Mesothelial cell of epicardium (in vitro differentiated cells): ENCODE measurements at regions not wholly inside any gene's neighbourhood (a gene's known extent, or its start where the extent isn't known, plus 50 kb on each side); places are given as distances from the start of the nearest gene placed in this dataset.

ENCODE experiments used
- DNase-seq, 2 experiments: peaks; one replicate each; pipeline ENCODE4 v3.0.0; 2021; ENCODE audit warnings: low spot score in 2 of 2; ENCODE audit not compliant: unreplicated experiment in 2 of 2
- H3K27ac Mint-ChIP-seq: 2 replicates; pipeline ENCODE4 v1.8.0; 2021; ENCODE audit warnings: mixed read lengths
- H3K27me3 Mint-ChIP-seq: 2 replicates; pipeline ENCODE4 v1.8.0; 2021; ENCODE audit warnings: low read depth, mixed read lengths
- H3K36me3 Mint-ChIP-seq: 2 replicates; pipeline ENCODE4 v1.8.0; 2021; ENCODE audit warnings: mixed read lengths
- H3K4me1 Mint-ChIP-seq: 2 replicates; pipeline ENCODE4 v1.8.0; 2021; ENCODE audit warnings: mixed read lengths
- H3K4me3 Mint-ChIP-seq: 2 replicates; pipeline ENCODE4 v1.8.0; 2021; ENCODE audit warnings: mild to moderate bottlenecking, moderate library complexity, mixed read lengths
- H3K9me3 Mint-ChIP-seq: 2 replicates; pipeline ENCODE4 v1.8.0; 2021; ENCODE audit warnings: mixed read lengths
- TF ChIP-seq, protein P1 (sequence below): fragments of 200-600 bp; sonication (generic); IDR thresholded peaks from one replicate; pipeline ENCODE4 v1.5.0; 2021; ENCODE audit warnings: antibody characterized with exemption; ENCODE audit not compliant: unreplicated experiment

DNA sequence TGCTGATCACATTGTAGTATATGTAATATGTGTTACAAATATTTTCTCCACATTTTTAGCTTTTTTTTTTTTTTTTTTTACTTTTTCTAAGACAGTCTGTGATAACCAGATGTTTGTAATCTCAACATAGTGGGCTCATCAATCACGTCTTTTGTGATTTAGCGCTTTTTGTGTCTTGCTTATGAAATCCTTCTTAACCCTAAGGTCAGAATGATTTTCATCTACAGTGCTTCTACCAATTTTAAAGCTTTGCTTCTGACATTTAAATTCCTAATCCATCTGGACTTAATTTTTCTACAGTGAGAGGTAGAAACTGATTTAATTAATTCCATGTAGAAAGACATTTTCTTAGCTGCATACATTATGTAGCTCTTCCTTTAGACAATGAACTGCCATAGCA lies 626.4 kb downstream of the TNS3 start:
- peaks cover 55% of the 10 kb centered on the region for H3K4me1 Mint-ChIP-seq
- TF ChIP-seq, protein P1, sequence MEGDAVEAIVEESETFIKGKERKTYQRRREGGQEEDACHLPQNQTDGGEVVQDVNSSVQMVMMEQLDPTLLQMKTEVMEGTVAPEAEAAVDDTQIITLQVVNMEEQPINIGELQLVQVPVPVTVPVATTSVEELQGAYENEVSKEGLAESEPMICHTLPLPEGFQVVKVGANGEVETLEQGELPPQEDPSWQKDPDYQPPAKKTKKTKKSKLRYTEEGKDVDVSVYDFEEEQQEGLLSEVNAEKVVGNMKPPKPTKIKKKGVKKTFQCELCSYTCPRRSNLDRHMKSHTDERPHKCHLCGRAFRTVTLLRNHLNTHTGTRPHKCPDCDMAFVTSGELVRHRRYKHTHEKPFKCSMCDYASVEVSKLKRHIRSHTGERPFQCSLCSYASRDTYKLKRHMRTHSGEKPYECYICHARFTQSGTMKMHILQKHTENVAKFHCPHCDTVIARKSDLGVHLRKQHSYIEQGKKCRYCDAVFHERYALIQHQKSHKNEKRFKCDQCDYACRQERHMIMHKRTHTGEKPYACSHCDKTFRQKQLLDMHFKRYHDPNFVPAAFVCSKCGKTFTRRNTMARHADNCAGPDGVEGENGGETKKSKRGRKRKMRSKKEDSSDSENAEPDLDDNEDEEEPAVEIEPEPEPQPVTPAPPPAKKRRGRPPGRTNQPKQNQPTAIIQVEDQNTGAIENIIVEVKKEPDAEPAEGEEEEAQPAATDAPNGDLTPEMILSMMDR = no peak
- peaks cover 22% of the 10 kb centered on the region for H3K9me3 Mint-ChIP-seq
- no peak for DNase-seq
- H3K27ac Mint-ChIP-seq = peak overlapping the region; percentile 87
- no peak overlapping the region for H3K4me3 Mint-ChIP-seq
- peaks cover 16% of the 10 kb centered on the region for H3K36me3 Mint-ChIP-seq
- no peaks in the 10 kb centered on the region for H3K27me3 Mint-ChIP-seq

DNA sequence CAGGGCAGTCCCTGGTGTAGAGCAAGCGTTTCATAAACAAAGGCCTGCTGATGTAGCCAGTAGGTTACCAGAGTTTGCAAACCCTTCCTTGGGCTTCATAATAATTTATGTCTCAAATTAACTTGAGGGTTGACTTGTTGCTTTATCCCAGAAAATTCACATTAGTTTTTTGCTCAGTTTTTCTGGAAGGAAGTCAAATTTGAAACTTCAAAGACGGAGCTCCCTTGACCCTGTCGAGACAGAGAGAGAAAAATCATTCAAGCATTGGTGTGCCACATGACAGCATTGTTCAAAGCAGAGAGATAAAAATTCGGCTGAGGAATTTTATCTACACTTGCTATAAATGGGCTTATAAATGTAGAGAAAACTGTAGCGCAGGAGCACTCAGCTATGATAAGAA lies 627.7 kb downstream of the TNS3 start:
- no peak overlapping the region for H3K4me3 Mint-ChIP-seq
- peaks cover 9% of the 10 kb centered on the region for H3K9me3 Mint-ChIP-seq
- H3K27ac Mint-ChIP-seq = peak overlapping the region; percentile 87
- H3K27me3 Mint-ChIP-seq = no peaks in the 10 kb centered on the region
- no peak for DNase-seq
- TF ChIP-seq, protein P1 = no peak
- peaks cover 8% of the 10 kb centered on the region for H3K36me3 Mint-ChIP-seq
- peaks cover 59% of the 10 kb centered on the region for H3K4me1 Mint-ChIP-seq

DNA sequence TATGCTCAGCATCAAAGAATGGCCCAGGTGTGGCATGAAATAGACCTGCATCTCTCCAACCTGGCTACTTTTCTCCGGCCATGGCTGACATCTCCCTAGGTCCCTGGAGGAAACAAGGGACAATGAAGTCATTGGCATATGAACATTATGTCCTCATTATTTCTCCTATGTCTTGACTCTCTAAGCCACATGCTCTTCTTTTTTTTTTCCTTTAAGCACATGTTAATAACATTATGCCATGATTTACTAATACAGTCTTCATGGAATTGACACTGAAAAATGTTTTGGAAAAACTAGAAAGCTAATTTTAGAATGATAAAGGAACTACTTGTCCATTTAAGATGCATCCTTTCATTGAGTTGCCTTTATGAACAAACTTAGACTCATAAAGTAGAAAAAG lies 628.9 kb downstream of the TNS3 start:
- no peak for DNase-seq
- TF ChIP-seq, protein P1 = no peak
- peaks cover 67% of the 10 kb centered on the region for H3K4me1 Mint-ChIP-seq
- peak overlapping the region; percentile 44 for H3K27ac Mint-ChIP-seq
- peaks cover under 1% of the 10 kb centered on the region for H3K36me3 Mint-ChIP-seq
- H3K9me3 Mint-ChIP-seq = peaks cover 1% of the 10 kb centered on the region
- H3K27me3 Mint-ChIP-seq = no peaks in the 10 kb centered on the region
- no peak overlapping the region for H3K4me3 Mint-ChIP-seq

DNA sequence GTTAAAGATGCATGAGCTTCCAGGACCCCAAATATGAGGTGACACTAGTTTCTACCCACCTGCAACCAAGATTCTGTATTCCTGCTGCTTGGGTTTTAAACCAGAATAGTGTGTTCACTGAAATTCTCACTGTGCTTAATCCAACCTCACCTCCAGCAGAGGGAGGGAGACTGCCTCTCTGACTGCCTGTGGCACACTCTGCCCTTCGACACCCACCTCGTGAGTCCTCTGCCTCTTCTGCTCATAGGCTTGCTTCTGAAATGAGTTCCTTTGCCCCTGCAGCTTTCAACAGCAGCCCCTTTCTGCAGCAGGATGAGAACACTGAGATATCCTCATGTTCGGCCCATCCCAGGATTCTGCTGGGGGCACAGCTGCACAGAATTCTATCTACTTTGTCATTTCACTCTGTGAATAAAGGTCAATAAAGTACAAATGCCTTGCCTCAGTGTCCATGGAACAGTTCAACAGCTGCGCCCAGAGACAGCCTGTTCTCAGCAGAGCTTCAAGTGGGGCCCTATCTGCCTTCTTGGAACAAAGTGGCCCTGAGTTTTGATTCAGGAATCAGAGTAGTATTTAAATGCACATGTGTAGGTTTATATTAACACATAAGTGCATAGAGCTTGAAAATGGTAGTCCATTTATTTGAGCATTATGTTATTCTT lies 632.5 kb downstream of the TNS3 start:
- Mint-ChIP-seq H3K27ac (no peak overlapping the region), H3K4me3 (no peak overlapping the region), H3K27me3 (no peaks in the 10 kb centered on the region), H3K36me3 (no peaks in the 10 kb centered on the region), H3K9me3 (no peaks in the 10 kb centered on the region), H3K4me1 (peaks cover 55% of the 10 kb centered on the region)
- no peak for DNase-seq
- TF ChIP-seq, protein P1 = no peak

DNA sequence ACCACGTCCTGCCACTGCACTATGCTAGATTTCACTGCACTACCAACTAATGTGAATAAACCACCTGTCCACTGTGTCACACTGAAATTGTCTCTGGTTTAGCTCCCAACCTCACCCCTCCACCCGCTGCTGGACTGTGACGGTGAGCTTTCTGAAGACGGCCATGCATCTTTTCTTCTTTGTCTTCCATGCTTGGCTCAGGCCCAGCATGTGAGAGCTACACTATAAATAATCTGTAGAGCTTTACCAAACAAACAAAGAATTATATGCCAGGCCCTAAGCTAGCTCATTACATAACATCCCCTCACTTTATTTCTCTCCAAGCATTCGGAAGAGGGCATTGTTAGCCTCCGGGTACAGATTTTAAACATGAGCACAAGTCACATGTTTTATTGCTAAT lies 633.2 kb downstream of the TNS3 start:
- TF ChIP-seq, protein P1 = no peak
- no peak for DNase-seq
- no peaks in the 10 kb centered on the region for H3K27me3 Mint-ChIP-seq
- H3K9me3 Mint-ChIP-seq = no peaks in the 10 kb centered on the region
- H3K4me1 Mint-ChIP-seq = peaks cover 54% of the 10 kb centered on the region
- no peaks in the 10 kb centered on the region for H3K36me3 Mint-ChIP-seq
- no peak overlapping the region for H3K4me3 Mint-ChIP-seq
- peak overlapping the region; percentile 39 for H3K27ac Mint-ChIP-seq
